ENCODE measurements at regions not wholly inside any gene's neighbourhood (a gene's known extent, or its start where the extent isn't known, plus 50 kb on each side); places are given as distances from the start of the nearest gene placed in this dataset.

GRCh38 chr5:74951865-74952264 lies 85.7 kb upstream of the FAM169A start:
- H3K4me3 ChIP-seq (IDR thresholded peaks at IDR 0.05; ENCODE audit: insufficient read depth, low read depth, low read length) = no peak overlapping the region
- no peak overlapping the region for H2AFZ ChIP-seq (ENCODE audit: low read depth)
- H3K9ac ChIP-seq = no peak overlapping the region
- H3K4me2 ChIP-seq = no peak overlapping the region
- no peak for TF ChIP-seq CTCF (conservative IDR thresholded peaks at IDR 0.05; ENCODE audit: low read depth, low read length)
- no peak overlapping the region for H3K27ac ChIP-seq
- H3K36me3 ChIP-seq (ENCODE audit: insufficient read depth) = no peaks in the 10 kb centered on the region
- no peaks in the 10 kb centered on the region for H3K79me2 ChIP-seq (ENCODE audit: insufficient read depth, low read depth)
- H3K4me1 ChIP-seq (ENCODE audit: low read depth, poor library complexity, severe bottlenecking) = peaks cover 12% of the 10 kb centered on the region
- no peaks in the 10 kb centered on the region for H3K27me3 ChIP-seq (ENCODE audit: insufficient read depth, low read depth)
- H4K20me1 ChIP-seq (ENCODE audit: insufficient read depth) = no peaks in the 10 kb centered on the region

GRCh38 chr5:74950836-74951515 lies 84.8 kb upstream of the FAM169A start:
- H3K79me2 ChIP-seq (ENCODE audit: insufficient read depth, low read depth) = no peaks in the 10 kb centered on the region
- no peaks in the 10 kb centered on the region for H3K27me3 ChIP-seq (ENCODE audit: insufficient read depth, low read depth)
- H3K4me1 ChIP-seq (ENCODE audit: low read depth, poor library complexity, severe bottlenecking) = peaks cover 13% of the 10 kb centered on the region
- no peak for TF ChIP-seq CTCF (conservative IDR thresholded peaks at IDR 0.05; ENCODE audit: low read depth, low read length)
- H4K20me1 ChIP-seq (ENCODE audit: insufficient read depth) = no peaks in the 10 kb centered on the region
- no peak overlapping the region for H3K4me3 ChIP-seq (IDR thresholded peaks at IDR 0.05; ENCODE audit: insufficient read depth, low read depth, low read length)
- H3K36me3 ChIP-seq (ENCODE audit: insufficient read depth) = no peaks in the 10 kb centered on the region
- H2AFZ ChIP-seq (ENCODE audit: low read depth) = no peak overlapping the region
- H3K27ac ChIP-seq = no peak overlapping the region
- H3K4me2 ChIP-seq = no peak overlapping the region
- H3K9ac ChIP-seq = no peak overlapping the region

- Histone ChIP-seq H2AFZ (ENCODE audit: low read depth) (no peak overlapping the region), H3K27me3 (ENCODE audit: insufficient read depth, low read depth) (no peaks in the 10 kb centered on the region), H3K36me3 (ENCODE audit: insufficient read depth) (no peaks in the 10 kb centered on the region), H3K4me3 (IDR thresholded peaks at IDR 0.05; ENCODE audit: insufficient read depth, low read depth, low read length) (no peak overlapping the region), H3K4me2 (no peak overlapping the region), H3K4me1 (ENCODE audit: low read depth, poor library complexity, severe bottlenecking) (peaks cover 23% of the 10 kb centered on the region), H4K20me1 (ENCODE audit: insufficient read depth) (no peaks in the 10 kb centered on the region), H3K9ac (no peak overlapping the region), H3K79me2 (ENCODE audit: insufficient read depth, low read depth) (no peaks in the 10 kb centered on the region), H3K27ac (no peak overlapping the region)
- no peak for TF ChIP-seq CTCF (conservative IDR thresholded peaks at IDR 0.05; ENCODE audit: low read depth, low read length)
These were observed 83.8 kb upstream of the FAM169A start for GRCh38 chr5:74949976-74950375.

- no peak overlapping the region for H3K4me2 ChIP-seq
- H3K36me3 ChIP-seq (ENCODE audit: insufficient read depth) = no peaks in the 10 kb centered on the region
- H3K27ac ChIP-seq = no peak overlapping the region
- no peak overlapping the region for H2AFZ ChIP-seq (ENCODE audit: low read depth)
- no peaks in the 10 kb centered on the region for H3K79me2 ChIP-seq (ENCODE audit: insufficient read depth, low read depth)
- no peak for TF ChIP-seq CTCF (conservative IDR thresholded peaks at IDR 0.05; ENCODE audit: low read depth, low read length)
- no peaks in the 10 kb centered on the region for H3K27me3 ChIP-seq (ENCODE audit: insufficient read depth, low read depth)
- H3K4me1 ChIP-seq (ENCODE audit: low read depth, poor library complexity, severe bottlenecking) = peaks cover 27% of the 10 kb centered on the region
- H3K4me3 ChIP-seq (IDR thresholded peaks at IDR 0.05; ENCODE audit: insufficient read depth, low read depth, low read length) = no peak overlapping the region
- H3K9ac ChIP-seq = no peak overlapping the region
- H4K20me1 ChIP-seq (ENCODE audit: insufficient read depth) = no peaks in the 10 kb centered on the region
These were observed 81.9 kb upstream of the FAM169A start for GRCh38 chr5:74948031-74948546.

Data from KMS-11 (cell line).